ENCODE measurements at regions not wholly inside any gene's neighbourhood (a gene's known extent, or its start where the extent isn't known, plus 50 kb on each side); places are given as distances from the start of the nearest gene placed in this dataset.

DNA sequence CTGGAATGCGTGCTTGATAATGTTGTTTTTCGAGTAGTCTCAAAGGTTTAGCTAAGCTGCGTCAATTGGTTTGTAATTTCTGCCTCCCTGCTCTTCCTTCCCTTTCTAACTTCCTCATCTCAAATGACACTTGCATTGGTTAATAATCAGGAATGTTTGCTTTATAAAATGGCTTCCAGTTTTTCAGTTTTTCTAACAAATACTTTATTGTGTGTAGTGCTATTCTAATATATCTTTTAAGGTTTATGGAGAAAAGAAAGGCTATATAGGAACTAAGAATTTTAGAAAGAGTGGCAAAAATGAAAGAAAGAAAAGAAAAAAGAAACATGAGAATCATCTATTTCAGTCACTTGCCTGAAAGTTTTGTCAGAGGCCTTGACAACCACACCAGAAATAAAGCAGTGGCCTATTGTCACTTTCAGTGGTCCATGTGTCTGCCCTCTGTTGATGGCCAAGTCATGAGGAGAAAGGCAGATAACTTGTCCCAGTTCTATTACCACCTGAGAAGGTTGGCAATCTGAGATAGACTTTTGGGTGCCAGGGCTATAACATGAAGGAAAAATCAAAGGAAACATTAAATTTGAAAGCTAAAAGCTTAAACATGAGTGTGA, 221.9 kb upstream of the KITLG start:
- no peak for DNase-seq

DNA sequence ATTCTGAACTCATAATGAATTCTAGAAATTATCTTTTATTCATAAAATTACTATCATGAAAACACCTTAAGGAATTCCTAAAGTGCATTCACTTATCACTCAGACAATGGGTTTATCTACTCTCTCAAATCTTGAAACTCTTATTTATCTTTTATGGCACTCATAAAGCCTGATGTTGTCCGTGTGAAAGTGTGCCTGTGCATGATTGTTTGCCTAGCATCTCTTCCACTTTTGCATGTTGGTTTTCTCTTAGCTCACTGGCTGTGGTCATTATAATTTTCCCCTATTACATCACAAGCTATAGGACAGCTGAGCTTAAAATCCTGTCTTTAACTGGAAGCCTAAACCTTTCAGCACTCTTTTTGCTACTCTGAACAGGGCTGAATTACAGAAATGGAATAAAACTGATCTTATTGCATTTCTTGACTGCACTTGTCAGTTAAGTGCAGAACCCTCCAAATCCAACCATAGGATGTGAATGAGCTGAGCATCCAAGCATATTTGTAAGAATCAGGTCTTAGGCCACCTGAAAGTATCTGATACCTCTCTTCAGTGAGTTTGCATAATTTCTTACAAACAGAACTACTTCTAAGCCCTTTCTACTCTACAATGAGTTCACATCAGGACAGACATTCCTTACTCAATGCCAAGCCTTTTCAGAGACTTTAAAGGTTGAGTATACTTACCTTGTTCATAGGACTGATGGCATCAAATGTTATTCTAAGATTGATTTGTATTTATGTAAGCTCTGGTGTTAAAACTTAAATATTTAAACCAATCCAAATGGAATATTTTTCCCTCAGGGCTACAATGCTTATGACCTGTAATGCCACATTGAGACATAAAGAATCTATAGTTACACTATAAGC, 221.2 kb upstream of the KITLG start:
- no peak for DNase-seq

DNA sequence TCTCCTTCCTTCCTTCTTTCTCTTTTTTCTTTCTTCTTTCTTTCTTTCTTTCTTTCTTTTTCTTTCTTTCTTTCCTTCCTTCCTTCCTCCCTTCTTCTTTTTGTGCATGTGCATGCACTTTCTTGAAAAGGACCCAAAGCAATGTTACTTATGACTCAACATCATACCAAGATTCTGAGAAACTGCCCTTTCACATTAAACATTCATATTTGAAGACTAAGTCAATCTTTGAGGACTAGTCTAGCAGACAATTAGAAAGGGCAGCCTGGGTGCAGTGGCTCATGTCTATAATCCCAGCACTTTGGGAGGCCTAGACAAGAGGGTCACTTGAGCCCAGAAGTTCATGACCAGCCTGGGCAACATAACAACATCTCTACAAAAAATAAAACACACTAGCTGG, 212.8 kb upstream of the KITLG start:
- DNase-seq: peak; percentile 78

DNA sequence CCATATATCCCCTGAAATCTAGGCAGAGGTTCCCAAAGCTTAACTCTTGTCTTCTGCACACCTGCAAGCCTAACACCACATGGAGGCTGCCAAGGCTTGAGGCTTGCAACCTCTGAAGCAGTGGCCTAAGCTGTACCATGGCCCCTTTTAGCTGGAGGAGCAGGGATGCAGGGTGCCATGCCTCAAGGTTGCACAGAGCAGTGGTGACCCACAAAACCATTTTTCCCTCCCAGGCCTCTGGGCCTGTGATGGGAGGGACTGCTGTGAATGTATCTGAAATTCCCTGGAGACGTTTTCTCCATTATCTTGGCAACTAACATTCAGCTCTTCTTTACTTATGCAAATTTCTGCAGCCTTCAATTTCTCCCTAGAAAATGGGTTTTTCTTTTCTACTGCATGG, 210.0 kb upstream of the KITLG start:
- DNase-seq: no peak

DNA sequence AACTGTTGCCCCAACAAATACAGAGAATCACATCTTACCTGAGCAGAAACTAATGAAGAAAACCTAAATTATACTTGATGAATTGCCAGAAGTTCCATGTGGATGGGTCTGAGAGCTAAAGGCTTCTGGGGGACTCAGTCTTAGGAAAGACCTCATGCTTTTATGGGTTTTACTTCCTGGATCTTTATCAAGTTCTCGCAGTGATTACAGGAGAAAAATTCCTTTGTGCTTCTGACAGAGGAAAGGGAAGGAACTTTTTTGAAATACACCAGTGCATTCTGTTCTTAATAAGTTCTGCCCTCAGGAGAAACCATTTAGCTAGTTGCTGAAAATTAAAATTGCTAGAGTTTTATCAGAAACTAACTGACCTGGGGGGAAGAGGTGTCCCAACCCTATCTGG, 203.9 kb upstream of the KITLG start:
- no peak for DNase-seq

DNA sequence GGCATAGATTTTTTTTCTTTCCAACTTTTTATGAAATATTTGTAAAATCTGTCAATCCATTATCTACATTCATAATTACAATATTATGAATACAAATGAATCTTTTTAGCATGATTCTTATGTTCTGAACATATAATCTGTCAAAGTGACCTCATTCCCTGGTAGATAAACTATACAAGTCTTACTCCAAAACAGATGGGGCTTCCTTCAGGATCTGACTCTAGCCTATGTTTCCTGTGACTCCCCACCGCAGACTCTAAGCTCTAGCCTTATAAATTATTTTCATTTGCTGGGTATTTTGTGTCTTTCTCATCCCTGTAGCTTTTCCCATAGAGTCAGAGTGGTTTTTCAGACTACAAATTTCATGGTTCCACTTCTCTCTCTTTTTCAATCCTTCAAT, 202.1 kb upstream of the KITLG start:
- DNase-seq: peak; percentile 6

DNA sequence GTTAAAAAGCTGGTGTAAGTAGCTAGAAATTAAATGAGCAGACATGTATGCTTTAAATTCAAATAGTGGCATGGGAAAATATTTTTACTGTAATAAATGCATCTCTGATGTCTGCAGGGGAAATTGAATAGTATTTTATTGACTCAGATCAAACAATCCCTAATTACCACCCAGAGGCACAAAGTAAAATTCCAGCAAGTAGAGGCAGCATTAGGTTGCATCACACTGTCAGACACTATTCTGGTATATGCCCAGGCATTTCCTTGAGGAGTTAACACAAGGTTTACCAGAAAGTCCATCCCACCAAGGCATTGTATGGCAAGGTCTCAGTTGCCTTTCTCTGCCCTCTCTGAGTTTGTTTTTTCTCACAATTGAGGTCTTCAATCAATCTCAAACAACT, 201.6 kb upstream of the KITLG start:
- DNase-seq: no peak

DNA sequence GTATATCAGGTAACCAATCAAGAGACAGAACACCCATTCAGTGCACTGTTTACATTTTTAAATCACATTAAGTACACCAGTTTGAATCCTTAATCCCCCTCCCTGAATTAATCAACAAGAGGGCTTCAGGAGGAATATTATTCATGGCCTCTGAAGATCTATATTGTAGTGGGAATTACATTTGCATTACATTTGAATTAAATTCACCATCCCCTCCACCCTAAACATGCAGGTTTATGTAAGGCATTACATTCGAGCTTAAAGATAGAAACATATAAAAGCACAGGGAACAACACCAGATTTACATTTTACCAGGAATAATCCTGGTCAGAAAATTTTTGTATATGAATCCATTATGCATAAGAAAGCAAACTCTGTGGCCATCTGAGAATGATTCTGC, 197.8 kb upstream of the KITLG start:
- no peak for DNase-seq

DNA sequence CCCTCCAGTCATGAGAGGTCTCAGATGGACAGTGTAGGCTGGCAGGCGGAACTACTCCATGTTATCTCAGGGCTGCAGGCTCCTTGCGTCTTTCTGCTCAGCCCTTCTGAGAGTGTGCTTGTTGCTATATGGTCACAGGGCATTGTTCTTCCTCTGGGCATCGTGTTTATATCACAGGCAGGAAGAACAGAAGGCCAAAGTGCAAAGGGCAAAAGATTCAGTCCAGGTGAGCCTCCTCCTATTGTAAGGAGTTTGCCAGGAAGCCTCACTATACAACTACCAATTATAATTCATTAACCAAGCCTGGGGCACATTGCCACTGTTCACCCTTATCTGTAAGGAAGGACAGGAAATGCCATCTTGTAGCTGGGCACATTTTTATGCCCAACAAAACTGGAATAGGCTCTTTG, 195.5 kb upstream of the KITLG start:
- DNase-seq: no peak

DNA sequence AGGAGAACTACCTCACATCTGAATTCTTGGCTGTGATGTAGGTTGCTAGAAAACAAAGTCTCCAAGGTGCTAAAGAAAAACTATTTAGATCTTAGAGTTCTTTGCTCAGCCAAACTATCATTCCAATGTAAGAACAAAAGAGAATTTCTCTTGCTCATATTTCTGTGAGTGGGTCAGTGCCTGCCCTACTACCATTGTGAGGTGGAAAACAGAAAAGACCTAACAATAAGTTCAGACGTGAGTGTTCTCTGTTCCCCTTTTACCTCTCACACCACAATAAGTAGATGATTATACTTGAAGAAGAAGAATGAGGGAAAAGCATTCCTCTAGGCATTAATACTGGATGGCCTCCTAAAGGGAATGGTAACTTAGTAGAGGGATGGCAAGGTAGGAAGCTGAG, 187.4 kb upstream of the KITLG start:
- DNase-seq: no peak

DNA sequence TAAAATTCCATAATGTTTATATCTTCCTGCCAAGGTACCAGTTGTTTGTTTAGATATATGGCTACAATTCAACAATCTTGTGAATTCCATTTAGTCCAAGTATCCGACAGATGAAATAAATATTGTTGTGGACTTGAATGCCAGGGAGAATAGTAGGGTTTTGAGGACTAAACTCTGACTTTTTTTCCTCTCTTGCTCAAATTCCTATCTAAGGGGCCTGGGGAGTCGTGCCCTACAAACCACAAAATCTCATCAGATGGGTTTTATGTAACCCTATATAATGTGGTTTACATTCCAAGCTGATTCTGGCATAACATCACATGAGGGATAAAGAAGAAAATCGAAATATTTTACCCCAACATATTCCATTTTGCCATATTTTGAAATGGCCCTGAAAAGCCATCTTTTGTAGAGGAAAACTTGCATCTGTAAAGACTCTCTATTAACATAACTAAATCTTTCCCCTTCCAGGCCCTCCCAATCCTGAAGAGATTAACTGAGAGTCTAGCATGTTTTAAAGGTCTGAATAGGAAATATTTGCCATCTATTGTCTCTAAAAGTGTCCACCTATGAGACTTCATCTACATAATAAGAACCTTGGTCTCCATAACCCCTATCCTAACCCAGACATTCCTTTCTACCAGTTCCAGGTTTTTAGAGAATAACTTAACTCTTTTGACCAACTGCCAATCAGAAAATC, 184.7 kb upstream of the KITLG start:
- peak; percentile 22 for DNase-seq

DNA sequence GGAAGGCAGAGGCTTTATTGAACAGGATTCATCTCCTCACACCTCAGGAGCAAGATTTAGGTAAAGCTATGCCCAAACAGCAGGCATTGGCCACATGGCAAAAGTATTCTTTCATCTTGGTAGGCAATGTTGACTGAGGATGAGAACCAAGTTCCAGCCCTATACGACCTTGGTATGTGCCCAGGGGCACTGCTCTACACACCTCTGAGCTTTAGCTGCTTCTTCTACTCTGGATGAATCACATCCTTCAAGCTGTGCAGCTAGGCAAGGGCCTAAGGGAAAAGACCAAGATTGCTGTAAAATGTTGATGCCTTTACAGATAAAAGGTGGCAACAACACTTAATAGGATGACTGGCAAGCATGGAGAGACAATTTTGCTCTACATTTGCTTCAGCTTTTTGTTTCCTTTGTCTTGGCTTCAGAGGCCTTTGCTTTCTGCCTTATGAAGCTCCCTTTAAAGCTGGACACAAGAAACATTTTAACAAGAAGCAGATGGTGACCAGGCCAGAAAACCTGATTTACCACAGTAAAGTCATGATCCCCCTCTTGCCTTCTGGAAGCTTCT, 183.3 kb upstream of the KITLG start:
- no peak for DNase-seq

DNA sequence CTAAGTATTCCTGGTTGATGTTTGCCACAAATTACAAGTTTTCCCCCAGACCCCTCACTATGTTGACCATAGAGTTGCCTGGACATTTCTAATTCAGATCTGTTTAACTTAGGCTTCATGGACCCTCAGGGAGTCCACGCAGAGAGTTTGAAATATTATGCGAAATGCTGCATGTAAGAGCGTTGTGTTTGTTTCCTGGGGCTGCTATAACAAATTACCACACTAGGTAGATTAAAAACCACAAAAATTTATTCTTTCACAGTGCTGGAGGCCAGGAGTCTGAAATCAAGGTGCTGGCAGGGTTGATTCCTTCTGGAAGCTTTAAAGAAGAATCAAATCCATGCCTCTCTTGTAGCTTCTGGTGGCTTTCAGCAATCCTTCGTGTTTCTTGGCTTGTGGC, 177.9 kb upstream of the KITLG start:
- DNase-seq: no peak

DNA sequence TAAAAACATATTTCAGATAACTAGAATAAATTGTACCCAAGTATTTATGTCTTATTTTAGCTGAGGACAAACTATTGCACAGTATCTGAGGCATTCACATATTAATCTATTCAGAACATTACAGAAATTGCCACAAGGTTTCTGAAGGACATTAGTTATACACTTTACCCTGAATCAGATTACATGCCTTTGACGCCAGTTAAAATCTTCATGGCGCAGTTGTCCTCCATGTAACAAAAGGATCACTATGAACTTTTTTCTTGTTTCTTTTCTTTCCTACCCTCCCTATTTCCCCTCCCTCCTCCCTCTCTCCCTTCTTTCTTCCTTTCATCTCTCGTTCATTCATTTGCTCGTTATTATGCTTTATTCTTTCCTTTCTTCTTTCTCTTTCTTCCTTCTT, 176.6 kb upstream of the KITLG start:
- DNase-seq: no peak

DNA sequence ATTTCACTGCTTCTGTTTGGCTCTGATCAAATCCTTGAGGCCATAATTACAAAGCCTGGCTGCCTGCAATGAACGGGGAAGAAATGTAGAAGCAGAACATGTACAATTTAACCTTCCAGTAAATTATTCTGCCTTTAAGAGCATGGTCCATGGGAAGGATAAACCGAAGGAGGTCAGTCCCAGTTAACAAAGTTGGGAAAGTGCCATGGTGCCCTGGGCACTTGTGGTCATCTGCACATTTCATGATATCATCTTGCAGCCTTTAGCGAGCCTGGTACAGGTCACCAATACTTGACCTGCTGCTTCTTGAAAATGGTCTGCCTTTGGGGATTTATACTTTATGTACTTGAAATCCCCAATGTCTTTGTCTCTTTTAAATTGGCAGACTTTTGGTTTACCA, 175.9 kb upstream of the KITLG start:
- no peak for DNase-seq

DNA sequence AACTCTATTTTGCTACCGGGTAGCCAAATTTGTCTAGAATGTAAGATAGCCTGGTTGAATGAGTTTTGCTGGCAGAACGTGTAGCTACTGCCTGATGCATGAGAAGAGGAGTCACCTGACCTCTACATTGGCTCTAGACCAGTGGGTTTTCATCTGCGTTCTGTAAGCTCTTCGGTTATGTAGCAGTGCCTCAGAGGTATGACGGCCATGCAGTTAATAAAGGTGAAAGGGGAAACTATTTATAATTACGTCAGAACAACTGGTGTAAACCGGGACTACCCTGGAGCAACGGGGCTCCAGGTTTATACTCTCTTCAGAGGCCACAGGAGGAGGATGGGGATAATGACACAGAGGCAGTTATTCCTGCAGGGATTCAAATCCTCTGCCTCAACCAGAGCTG, 173.4 kb upstream of the KITLG start:
- DNase-seq: no peak

DNA sequence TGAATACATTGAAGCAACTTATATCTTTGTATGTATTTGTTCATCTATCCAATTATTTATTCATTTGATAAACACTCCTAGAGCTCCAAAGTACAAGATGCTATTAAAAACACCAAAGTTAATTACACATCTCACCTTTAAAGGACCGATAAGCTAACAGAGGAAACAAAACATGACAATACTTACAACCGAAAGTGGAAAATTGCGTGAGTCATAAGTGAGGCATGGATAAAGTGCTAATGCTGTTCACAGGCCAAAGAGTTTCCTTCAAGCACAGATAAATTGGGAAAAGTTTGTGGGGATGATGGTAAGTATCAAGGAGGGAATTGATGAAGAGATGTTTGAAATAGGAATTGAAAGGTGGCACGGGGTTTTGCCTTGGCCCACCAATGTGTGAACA, 172.8 kb upstream of the KITLG start:
- DNase-seq: peak; percentile 40

DNA sequence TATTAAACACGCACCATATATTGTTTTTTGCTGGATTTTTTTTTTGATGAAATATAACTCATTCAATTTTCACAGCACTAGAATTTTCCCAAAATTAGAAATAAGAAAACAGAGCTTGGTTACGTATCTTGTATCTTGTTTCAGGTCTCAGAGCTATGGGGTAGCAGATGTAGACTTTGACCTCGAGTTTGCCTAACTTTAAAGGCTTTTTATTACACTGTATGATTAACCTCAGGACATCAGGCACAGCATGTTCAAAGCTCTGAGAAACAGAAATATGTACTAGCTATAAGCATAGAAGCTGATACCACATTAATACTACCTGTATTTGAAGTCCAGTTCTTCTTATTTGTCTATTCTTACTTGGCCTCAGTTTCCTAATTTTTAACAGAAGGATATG, 171.9 kb upstream of the KITLG start:
- DNase-seq: no peak

DNA sequence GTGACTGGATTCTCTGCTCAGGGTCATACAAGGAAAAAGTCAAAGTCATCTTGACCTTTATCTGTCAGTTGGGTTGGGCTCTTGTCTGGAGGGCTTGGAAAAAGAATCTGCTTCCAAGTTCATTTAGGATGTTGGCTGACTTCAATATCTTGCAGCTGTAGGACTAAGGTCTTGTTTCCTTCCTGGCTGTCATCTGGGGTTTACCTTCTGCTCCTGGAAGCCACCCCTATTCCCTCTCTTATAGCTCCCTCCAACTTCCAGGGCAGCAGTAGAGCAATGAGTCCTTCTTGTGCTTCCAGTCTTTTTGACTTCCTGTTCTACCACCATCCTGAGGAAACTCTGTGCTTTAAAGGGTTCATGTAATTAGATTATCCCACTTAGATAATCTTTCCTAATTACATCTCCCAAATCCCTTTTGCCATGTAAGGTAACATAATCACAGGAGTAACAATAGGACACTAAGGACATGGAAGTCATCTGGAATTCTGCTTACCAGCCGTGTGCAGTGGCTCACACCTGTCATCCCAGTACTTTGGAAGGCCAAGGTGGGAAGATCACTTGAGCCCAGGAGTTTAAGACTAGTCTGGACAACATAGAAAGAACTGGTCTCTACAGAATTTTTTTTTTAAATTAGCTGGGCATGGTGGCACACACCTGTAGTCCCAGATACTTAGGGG, 170.7 kb upstream of the KITLG start:
- DNase-seq: no peak

DNA sequence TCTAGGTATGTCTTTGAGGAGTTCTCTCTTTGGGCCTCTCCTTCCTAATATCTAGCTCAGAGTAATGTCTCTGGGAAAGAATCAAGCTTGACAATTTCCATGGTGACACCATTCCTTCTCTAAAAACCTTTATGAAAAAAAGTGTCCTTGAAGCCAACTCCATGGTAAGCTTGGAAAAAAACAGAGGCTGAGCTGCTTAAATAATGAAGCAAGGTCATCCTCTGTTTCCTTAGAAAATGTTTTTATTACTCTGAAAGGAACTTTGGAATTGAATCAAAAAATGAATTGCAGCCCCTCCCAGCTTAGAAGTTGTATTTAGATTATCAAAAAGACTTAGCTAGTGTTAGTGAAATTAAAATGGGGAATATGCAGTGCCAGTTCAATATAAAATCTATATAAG, 166.1 kb upstream of the KITLG start:
- DNase-seq: no peak

DNA sequence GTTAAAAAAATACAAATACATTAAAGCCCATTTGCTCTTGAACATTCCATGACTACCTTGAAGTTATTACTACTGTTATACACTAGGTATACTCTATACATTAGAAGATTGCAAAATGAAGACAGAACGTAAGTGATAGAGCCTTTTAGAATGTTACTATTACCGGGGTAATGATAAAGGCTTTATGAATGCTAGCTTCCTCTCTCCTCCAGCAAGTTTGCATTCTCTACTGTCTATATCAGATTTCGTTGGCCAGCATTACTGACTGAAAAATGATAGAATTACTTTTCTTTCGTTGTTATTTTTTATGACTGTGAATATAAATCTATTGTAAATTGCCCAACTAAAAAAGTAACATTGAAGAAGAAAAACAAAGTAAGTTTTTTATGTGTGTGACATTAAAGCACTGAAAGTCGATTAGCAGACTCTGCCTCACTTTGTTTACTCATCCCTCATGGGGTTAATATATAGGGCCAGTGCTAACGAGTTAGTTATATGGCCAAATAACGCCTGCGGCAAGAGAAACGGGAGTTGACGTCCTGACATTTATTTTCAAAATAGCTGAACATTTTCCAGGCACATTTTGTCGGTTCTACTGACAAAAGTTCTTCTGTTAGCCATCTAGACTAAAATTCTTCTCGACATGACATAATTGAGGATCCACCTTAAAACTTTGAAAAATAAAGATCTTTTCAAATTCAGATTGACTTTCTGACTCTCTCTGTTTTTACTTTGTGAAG, 163.8 kb upstream of the KITLG start:
- peak; percentile 28 for DNase-seq

DNA sequence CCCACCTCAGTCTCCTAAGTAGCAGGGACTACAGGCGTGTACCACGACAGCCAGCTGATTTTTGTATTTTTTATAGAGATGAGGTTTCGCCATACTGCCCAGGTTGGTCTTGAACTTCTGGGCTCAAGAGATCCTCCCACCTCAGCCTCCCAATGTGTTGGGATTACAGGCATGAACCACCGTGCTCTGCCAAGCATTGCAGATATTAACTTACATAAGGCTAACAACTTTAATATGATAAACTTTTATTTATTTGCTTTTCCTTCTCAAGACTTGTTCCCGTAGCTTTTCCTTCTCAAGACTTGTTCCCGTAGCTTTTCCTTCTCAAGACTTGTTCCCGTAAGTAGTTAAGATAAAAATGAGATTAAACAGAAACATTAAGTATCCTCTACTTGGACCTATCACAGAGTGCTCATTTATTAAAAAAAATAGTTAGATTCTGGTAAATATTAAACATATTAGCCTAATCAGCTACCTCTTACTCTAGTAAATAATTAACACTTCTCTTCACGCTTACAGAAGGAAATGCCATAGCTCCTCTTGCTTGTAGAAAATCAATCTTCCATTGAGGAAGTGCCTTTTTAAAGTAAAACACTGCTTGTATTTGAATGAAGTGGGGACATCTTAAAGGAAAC, 157.7 kb upstream of the KITLG start:
- no peak for DNase-seq

Measured in HCEC 1CT (cell line).